HG03064 (cell line): ENCODE measurements at regions not wholly inside any gene's neighbourhood (a gene's known extent, or its start where the extent isn't known, plus 50 kb on each side); places are given as distances from the start of the nearest gene placed in this dataset.
"Not testable (repeated sequence)": the region's sequence is repeated elsewhere in the genome, so short reads cannot be mapped to it uniquely, and the experiment has no call there.

Experiments used
- ATAC-seq: cut with Tn5 transposase; IDR thresholded peaks from one replicate; pipeline ENCODE4 v1.9.1; 2021; ENCODE audit warnings: low read depth; ENCODE audit not compliant: unreplicated experiment

DNA sequence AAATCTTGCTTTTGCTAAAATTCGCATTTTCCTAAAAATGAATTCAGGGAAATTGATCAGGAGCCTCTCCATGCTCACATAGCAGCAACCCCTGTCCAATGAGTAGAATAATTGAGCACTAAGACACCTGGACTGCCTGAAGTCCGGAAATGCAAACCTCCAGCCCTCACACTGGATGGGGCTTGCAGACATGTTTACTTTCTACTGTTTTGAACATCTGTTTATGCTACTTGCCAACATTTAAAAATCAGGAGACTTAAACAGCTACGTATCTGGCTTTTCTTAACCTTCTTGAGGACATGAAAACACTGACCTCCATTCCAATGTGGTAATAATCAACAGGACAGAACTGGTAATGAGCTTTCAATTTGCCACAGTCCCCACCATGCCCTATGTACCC is 184.4 kb downstream of the SHOX2 start:
- ATAC-seq, result no peak

DNA sequence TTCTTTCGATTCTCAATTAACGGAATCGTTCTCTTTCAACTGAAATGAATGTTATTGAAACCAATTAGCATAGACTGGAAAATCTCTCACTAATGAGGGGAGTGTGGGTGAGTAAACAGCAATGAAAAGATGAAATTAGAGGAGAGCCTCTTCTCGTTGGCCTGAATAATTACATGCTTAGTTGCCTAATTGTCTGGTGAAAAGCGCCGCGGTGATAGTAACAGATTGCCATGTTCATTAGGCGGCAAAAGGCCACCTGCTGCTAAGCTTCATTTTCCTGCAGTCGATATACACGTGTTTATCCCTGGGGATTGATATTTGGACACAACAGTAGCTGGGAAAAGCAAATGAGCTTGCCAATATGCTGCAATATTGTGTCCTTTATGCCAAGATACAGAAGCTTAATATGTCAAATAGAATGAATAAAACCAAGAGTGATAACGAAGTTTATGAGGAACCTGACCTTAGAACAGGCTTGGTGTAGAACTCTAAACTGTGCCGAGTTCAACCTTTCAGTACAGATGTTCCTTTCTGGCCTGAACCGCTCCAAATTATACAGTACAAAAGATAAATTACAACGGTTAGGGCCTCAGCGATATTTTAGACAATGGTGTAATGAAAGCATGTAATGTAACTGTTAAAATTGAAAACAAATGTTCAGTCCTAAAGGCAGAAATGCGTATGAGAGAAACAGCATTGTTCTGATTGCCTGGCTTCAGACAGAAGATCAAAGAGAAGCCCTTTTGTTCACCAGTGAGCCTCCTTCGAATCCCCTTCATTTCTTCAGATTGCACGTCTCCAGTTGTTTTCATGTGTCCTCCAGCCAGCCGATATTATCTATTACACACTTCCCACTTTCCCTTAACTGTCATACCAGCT is 185.2 kb downstream of the SHOX2 start:
- no peak for ATAC-seq

DNA sequence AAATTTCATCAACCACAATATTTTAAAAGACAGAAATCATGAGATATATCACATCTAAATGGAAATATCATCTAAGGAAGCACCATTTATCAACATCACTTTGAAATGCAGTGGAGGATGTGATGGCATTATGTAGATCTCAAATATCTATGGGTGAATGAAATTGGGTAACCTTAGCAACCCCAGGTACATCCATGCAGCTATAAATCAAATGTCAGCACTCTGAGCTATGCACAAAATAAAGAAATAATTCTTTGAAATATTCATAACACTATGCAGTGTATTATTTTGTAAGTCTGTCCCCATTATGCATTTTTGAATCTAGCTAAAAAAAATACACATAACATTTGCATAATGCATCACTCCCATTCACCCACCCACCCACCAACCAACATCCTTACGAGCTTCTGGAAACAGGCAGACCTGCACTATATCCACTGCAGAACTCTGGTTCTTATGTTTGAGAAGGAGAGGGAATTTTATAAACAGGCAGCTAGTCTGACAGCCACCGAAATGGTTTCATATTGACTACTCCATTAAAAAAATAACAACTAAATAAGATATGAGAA is 186.8 kb downstream of the SHOX2 start:
- ATAC-seq, result no peak

DNA sequence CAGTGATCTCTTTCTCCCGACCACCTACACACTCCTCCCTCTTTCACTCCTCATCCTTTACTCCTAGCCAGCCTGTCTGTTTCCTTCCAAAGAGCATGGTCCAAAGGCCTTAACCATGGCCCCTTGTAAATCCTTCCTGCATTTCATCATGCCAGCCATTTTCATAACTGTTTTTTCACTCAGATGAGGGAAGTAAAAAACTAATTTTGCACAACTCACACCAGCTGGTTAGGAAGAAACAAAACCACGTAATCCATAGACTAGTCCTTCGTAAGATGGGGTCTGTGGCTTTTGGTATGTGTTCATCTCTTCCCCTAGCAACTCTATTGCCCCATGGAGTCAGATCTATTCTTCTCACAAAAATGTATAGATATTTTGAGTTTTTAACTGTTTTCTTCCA is 187.8 kb downstream of the SHOX2 start:
- no peak for ATAC-seq

DNA sequence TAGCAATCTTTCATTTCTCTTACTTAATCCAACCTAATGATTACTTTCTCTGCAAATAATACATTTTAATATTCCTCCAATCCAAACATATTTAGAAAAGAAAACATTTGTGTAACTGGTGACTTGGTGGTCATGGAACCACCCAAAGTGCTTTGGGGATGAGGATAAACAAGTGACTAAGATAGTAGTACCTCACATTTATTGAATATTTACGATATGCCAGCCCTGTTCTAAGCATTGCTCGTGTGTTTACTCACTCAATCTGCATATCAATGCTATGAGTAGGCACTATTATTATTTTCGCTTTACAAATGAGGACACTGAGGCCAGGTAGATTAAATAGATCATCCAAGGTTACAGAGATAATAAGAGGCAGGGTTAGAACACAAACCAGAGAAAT is 189.5 kb downstream of the SHOX2 start:
- ATAC-seq, result no peak

DNA sequence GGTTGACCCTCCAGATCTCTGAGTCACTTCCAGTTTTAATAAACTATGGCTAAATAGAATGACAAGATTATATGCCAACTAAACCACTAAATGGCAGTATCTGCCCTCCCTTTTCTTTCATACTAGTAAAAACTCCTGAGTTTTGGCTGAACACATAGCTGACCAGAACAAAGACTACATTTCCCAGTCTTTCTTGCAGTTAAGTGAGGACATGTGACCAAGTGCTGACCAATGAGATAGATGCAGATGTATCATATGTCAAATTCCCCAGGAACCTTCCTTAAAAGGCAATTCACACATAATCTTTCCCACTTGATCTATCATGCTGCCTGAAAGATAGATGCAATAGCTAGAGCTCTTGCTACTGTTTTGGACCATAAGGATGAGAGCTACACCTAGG is 191.3 kb downstream of the SHOX2 start:
- no peak for ATAC-seq

DNA sequence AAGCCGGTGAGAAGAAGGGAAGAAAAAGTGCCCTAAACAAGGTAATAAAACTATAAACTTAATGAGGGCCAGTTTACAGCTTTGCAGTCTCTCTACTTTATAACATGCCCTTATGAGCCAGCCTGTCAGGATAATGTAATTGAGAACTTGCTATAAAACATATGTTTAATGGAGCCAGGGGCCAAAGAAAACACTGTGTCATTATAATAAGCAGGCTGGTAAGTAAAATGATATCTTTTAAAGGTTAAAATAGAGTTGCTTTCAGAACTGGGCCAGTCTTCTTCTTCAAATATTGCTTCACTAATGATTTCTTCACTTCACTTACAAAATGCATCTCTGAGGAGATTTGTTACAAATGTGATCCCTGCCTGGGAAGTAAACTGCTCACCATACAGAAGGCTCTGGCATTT is 192.5 kb downstream of the SHOX2 start:
- ATAC-seq, result no peak

DNA sequence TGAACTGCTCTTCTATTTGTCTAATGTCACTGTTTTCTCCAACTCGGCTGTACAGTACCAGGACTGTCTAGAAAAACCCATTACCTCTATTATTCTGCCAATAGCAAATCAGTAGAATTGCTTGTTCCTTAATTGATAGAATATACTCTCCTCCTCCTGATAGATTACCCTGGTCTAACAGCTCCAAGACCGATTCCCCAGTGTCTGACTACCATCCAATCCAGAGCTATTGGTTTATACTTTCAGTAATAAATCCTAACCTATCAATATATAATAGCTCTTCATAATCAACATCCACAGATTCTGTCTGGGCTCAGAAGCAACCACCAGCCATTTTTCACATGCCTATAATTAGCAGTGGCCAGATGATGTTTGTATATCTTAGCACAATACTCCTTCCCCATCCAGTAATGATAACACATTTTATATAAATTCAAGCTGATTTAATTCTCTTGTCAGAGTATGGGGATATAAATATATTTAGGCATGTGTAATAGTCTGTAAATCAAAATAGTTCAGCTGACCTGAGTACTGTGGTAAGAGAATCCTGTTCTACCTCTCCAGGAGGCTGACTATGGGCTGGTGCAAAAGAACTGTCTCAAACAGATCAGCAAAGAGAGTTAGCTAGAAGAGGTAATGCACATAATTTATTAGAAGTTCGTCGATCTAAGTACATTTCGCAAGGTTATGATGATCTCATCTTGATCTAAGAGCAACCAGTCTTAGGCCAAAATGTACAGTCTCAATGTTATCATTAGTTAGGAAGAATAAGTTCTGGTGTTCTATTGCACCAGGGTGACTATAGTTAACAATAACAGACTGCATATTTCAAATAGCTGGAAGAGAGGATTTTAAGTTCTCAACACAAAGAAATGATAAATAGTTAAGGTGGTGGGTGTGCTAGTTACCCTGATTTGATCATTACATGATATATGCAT is 193.4 kb downstream of the SHOX2 start:
- no peak for ATAC-seq

DNA sequence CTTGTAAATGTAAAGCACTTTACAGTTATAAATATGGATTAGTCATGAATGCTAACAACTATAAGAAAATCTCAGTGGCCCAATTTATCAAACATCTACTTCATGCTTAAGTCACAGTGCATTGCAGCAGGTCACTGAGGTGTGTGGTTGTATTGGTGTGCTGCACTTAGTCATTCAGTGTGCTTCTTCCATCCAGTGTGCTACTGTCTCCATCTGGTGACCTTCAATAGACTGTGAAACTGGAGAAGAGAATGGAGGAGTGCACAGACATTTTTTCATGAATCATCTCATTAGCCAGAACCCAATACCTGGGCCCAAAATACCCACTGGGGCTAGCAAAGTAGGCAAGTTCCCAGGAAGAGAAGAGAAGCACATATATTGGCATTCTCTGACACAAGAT is 199.6 kb downstream of the SHOX2 start:
- ATAC-seq, result no peak

DNA sequence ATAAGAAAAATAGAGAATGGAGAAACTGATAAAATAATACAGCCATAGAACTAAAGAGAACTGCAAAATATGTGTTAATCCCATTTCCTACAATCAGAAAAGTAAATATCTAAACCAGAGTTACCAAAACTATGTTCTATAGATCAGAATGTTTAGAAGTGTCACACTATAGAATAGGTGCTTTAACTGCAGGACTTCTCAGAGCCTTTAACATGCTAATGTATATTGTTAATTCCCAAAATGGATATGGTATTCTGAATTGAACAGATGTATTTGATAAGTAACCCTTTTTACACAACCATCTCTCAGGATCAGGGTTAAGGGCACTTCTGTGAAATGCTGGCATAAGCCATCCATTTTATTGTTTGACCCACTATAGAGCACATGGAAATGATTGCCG is 200.3 kb downstream of the SHOX2 start:
- ATAC-seq, result no peak

DNA sequence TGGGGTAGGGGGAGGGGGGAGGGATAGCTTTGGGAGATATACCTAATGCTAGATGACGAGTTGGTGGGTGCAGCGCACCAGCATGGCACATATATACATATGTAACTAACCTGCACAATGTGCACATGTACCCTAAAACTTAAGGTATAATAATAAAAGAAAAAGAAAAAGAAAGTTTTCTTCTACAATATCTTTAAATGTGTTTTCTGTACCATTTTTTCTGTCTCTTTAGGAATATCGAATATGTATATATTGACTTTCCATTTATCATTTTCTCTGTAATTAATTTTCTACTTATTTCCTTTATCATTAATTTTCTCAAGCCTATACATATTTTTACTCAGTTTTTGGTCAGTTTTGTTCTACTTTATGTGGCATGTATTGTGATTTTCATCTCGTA is 203.5 kb downstream of the SHOX2 start:
- not testable (repeated sequence) for ATAC-seq

DNA sequence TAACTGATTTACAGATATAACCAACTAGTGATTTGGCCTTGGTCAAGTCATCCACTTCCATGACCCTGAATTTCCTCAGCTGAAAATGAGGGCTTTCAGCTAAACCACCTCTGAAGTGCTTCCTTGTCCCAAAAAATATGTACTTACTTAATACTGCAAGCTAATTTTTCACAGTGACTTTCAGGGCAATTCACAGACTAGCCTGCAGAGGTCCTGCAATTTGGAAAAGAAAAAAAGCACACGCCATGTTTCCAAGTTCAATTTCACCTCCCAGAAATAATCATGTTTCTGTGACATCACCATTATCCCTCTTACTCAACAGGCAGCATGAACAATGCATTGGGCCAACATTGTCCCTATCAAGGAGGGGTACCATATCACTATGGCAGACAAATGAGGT is 218.2 kb downstream of the SHOX2 start:
- ATAC-seq, result no peak

DNA sequence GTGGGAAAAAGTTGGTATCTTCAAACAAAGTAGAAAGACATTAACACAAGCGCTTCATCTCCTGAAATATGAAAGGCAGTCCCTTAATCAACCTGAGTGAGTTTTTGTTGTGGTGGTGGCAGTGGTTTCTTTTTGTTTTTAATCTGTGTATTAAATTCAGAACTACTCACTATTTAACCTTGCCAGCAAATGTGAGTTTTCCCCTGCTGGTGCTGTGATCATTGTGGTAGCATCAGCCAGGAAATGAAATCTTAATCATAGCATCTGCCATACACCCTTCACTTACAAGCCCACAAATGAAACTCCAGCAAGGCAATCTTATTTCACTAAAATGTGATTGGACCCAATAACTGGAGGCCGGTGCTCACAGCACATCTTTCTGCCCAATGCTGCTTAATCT is 229.7 kb downstream of the SHOX2 start:
- no peak for ATAC-seq

DNA sequence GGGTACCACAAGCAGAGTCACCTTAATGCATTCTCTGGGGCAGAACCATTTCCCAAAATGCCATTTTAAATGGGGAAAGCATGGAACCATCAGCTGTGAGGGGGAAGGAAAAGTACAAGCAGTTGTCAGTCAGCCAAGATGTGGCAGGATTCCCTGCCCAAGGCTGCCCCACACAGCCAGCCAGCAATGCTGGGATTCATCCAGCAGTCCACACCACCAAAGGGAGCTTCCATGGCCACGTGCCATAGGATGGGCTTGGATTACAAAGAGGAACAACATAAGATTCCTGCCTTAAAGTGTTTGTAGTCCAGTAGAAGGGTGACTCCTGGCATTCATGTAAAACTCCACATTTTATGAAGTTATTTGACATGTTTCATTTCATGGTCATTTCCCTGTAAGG is 233.3 kb downstream of the SHOX2 start:
- no peak for ATAC-seq

DNA sequence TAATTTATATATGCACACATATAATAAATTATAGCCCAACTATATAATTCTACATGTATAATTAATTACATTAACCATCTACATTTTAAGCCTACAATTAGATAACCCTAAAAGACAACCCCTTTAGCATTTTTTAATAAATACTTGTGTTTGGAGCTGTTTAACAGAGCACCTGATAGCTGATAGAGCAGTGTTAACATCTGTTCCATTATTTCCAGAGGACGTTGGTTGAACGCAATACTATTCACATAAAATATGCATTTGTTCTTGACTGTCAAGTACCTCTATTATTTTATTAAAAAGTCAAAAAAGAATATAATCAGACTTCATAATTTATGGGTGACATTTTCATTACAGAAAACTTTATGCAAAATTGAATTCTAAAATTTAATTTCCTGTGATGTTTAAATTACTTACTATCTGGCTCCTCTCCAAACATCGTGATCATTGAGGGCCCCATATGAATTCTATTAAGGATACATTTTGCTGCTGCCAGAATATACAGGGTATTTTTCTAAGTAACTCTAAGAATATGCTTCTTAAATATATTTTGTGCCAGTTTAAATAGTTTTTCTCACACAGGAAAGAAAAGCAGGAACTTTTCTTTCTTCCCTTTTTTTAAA is 234.3 kb downstream of the SHOX2 start:
- ATAC-seq, result no peak

DNA sequence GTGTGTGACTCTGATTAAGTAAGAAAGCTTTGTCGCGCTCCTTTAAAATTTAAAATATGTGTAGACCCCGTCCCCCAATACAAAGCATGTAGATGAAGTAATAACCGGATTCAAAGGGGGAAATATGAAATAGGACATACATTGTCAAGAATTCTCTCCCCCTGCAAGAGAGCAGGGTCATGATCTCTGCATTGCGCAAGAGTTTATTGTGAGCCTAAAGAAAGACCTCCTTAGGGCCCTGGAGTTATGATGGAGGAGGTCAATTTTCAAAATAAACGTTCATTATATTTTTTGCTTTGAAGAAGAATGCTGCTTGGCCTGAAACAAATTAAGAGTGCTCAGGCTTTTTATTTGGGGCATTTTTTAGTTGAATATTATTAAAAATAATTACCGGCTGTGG is 235.0 kb downstream of the SHOX2 start:
- no peak for ATAC-seq

DNA sequence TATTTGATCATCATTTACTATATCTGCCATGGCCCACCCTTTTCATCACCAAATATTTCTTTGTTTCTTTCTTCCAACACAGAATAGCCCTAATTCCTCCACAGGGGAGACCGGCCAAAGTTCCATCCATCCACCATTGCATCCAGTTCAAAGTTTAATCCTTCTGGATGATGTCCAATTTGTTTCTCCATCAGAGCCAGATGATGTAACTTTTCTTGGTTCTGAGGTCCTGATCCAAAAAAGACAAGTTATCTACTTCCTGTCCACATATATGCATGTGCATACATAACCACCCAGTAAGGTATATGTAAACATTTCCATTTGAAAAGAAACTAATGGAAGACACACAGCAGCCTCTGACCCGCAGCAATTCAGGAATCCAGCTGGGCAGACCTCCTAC is 237.3 kb downstream of the SHOX2 start:
- no peak for ATAC-seq

DNA sequence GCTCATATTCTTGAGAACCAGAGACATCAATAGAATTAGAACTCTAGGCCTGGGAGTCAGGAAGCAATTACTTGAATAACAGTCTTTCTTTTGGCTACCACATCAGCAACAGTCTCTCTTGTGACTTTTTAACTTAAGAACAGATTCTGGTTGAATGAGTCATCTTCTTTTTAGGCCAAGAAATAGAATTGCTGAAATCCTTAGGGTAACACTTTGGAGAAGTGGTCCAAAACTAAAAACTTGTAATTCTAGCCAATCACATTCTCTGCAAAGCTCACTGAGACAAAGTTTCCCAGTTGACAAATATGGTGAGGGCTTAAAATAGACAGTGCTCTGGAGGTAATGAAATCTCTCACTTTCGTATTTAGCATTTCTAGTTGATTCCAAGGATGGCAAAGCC is 238.0 kb downstream of the SHOX2 start:
- no peak for ATAC-seq

DNA sequence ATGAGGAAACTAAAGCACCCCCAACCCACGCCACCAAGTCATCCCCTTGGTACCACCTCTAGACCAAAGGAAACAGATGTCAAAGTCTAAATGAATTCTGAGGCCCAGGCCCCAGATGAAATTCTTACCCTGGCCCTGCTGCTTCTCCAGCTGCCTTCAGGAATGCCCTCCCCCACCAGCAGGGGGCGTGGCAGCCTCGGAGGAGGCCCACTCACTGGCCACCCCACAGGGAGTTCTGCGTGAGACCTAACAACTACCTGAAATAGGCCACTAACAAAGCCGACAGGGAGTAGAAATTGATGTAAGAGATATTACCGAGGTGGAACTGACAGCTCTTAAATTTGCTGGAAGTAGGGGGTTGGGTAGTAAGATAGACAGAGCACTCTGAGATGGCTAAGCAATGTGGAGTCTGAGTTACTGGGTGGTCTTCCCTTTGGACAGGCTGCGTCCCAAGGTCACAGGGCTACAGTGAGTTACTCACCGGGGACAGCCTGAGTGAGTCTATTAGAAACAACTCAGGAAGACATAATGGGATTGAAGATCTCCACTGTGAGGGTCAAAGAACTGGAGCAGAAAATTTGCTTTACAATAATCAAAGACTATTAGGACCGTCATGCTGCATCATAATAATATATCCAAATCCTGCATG is 240.7 kb downstream of the SHOX2 start:
- ATAC-seq, result peak; percentile 87

DNA sequence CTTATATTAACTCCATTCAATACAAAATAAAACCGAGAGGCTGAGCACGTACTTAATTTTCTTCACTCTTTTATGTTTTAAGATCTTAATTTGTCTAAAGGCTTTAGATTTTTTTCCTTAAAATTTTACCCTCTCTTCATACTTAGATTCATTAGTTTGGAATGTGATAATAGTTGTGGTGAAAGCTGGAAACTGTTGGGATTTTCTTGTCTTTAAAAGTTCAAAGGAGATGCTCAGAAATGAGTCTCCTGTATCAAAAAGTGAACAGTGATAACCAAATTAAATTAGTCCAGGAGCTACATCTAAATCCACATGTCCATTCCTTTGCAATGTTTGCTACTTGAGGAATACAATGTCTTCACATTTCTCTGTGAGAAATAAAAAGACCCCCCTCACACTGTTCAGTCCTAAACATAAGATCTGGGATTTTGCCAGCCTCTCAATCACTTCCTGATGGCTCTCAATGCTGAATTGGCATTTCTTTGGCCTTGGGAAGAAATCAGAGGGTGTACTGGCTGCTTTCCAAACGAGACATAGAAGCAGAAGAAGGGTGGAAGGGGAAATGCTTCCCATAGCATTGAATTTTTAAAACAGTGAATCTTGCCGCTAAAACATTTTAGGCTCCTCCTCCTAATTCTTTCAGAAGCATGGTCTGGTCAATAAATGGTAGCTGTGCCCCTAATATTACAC is 245.0 kb downstream of the SHOX2 start:
- ATAC-seq, result no peak
